RWPE2 (cell line): ENCODE measurements at regions not wholly inside any gene's neighbourhood (a gene's known extent, or its start where the extent isn't known, plus 50 kb on each side); places are given as distances from the start of the nearest gene placed in this dataset.

Experiments used
- ATAC-seq: fragments of 200-7000 bp; cut with Tn5 transposase; 3 replicates; pipeline ENCODE4 v1.9.1; 2021; ENCODE audit warnings: low read depth
- DNase-seq: peaks from one replicate; pipeline ENCODE4 v3.0.0-alpha.2; 2020; ENCODE audit warnings: low spot score
- H3K27ac ChIP-seq: fragments of 450-650 bp; 2 replicates; pipeline ENCODE4 v1.5.1; 2017; ENCODE audit warnings: mild to moderate bottlenecking; ENCODE audit not compliant: poor library complexity, severe bottlenecking
- H3K27me3 ChIP-seq: fragments of 250-450 bp; sonication (Bioruptor Pico); 2 replicates; pipeline ENCODE4 v1.5.1; 2021; ENCODE audit warnings: mild to moderate bottlenecking, moderate library complexity; ENCODE audit not compliant: insufficient read depth, poor library complexity, severe bottlenecking
- H3K36me3 ChIP-seq: fragments of 250-450 bp; sonication (Bioruptor Pico); 2 replicates; pipeline ENCODE4 v1.5.1; 2020; ENCODE audit warnings: low read depth, mild to moderate bottlenecking, moderate library complexity
- H3K4me1 ChIP-seq: fragments of 250-450 bp; sonication (Bioruptor Pico); 2 replicates; pipeline ENCODE4 v1.5.1; 2021; ENCODE audit warnings: mild to moderate bottlenecking, moderate library complexity; ENCODE audit not compliant: insufficient read depth, poor library complexity, severe bottlenecking
- H3K4me3 ChIP-seq: fragments of 250-450 bp; sonication (Bioruptor Pico); 2 replicates; pipeline ENCODE4 v1.5.1; 2021; ENCODE audit warnings: mild to moderate bottlenecking, moderate library complexity; ENCODE audit not compliant: severe bottlenecking
- H3K9me3 ChIP-seq: fragments of 250-450 bp; sonication (Bioruptor Pico); 2 replicates; pipeline ENCODE4 v1.5.1; 2021; ENCODE audit warnings: mild to moderate bottlenecking, moderate library complexity; ENCODE audit not compliant: severe bottlenecking
- TF ChIP-seq, protein P1 (sequence below): fragments of 450-650 bp; IDR thresholded peaks from one replicate; pipeline ENCODE4 v1.5.1; 2017; ENCODE audit warnings: mild to moderate bottlenecking, moderate library complexity; ENCODE audit not compliant: poor library complexity, severe bottlenecking

DNA sequence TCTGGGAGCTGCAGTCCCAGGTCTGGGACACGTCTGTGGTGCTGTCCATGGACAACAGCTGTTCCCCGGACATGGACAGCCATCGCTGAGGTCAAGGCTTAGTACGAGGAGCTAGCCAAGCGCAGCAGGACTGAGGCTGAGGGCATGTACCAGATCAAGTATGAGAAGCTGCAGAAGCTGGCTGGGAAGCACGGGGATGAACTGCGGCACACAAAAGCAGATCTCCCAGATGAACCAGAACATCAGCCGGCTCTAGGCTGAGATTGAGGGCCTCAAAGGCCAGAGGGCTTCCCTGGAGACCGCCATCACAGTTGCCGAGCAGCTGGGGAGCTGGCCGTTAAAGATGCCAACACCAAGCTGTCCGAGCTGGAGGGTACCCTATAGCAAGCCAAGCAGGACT, 375.3 kb downstream of the SEC23A start:
- TF ChIP-seq, protein P1, sequence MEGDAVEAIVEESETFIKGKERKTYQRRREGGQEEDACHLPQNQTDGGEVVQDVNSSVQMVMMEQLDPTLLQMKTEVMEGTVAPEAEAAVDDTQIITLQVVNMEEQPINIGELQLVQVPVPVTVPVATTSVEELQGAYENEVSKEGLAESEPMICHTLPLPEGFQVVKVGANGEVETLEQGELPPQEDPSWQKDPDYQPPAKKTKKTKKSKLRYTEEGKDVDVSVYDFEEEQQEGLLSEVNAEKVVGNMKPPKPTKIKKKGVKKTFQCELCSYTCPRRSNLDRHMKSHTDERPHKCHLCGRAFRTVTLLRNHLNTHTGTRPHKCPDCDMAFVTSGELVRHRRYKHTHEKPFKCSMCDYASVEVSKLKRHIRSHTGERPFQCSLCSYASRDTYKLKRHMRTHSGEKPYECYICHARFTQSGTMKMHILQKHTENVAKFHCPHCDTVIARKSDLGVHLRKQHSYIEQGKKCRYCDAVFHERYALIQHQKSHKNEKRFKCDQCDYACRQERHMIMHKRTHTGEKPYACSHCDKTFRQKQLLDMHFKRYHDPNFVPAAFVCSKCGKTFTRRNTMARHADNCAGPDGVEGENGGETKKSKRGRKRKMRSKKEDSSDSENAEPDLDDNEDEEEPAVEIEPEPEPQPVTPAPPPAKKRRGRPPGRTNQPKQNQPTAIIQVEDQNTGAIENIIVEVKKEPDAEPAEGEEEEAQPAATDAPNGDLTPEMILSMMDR: no peak
- no peaks in the 10 kb centered on the region for H3K27me3 ChIP-seq
- H3K36me3 ChIP-seq: no peaks in the 10 kb centered on the region
- ATAC-seq (no peak), DNase-seq (no peak)
- no peaks in the 10 kb centered on the region for H3K4me1 ChIP-seq
- no peak overlapping the region for H3K27ac ChIP-seq
- H3K9me3 ChIP-seq: no peaks in the 10 kb centered on the region
- no peak overlapping the region for H3K4me3 ChIP-seq

GRCh38 chr14:38724621-38725020, 378.4 kb downstream of the SEC23A start:
- no peak overlapping the region for H3K27ac ChIP-seq
- no peaks in the 10 kb centered on the region for H3K27me3 ChIP-seq
- H3K9me3 ChIP-seq: no peaks in the 10 kb centered on the region
- H3K4me3 ChIP-seq: no peak overlapping the region
- TF ChIP-seq, protein P1: no peak
- ATAC-seq: no peak
- no peaks in the 10 kb centered on the region for H3K36me3 ChIP-seq
- no peak for DNase-seq
- no peaks in the 10 kb centered on the region for H3K4me1 ChIP-seq

- no peak overlapping the region for H3K4me3 ChIP-seq
- no peaks in the 10 kb centered on the region for H3K36me3 ChIP-seq
- H3K4me1 ChIP-seq: no peaks in the 10 kb centered on the region
- no peaks in the 10 kb centered on the region for H3K27me3 ChIP-seq
- ATAC-seq: no peak
- H3K27ac ChIP-seq: no peak overlapping the region
- H3K9me3 ChIP-seq: no peaks in the 10 kb centered on the region
- TF ChIP-seq, protein P1: no peak
- DNase-seq: no peak
These were observed 379.1 kb downstream of the SEC23A start for GRCh38 chr14:38723959-38724358.

DNA sequence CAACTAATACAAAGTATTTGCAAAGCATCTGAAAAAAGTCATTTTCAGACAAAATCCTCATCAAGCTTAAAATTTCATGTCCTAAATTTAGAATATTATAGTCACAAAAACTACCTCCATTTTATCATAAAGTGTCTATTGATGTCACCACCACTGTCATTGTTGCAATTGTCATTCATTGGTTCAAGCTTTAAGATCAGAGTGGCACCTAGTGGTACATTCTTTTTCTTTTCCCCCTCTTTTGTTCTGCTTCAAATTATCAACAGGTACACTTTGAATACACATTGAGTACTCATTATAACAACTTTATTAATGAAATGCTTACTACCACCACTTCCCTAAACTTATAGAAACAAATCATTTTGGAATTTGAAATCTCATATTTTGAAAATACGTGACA, 379.8 kb downstream of the SEC23A start:
- Histone ChIP-seq H3K27me3 (no peaks in the 10 kb centered on the region), H3K27ac (no peak overlapping the region), H3K4me1 (no peaks in the 10 kb centered on the region), H3K9me3 (no peaks in the 10 kb centered on the region), H3K4me3 (no peak overlapping the region), H3K36me3 (no peaks in the 10 kb centered on the region)
- DNase-seq (no peak), ATAC-seq (no peak)
- TF ChIP-seq, protein P1: peak; percentile 25

GRCh38 chr14:38721822-38722431, 381.1 kb downstream of the SEC23A start:
- Histone ChIP-seq H3K27me3 (no peaks in the 10 kb centered on the region), H3K4me1 (no peaks in the 10 kb centered on the region), H3K27ac (no peak overlapping the region), H3K4me3 (no peak overlapping the region), H3K9me3 (no peaks in the 10 kb centered on the region), H3K36me3 (no peaks in the 10 kb centered on the region)
- TF ChIP-seq, protein P1: peak; percentile 61
- ATAC-seq (peak; percentile 61; the same call in 1 of the 3 replicates), DNase-seq (no peak)
